Naive thymus-derived CD4-positive, alpha-beta T cell (primary cell): ENCODE measurements at regions not wholly inside any gene's neighbourhood (a gene's known extent, or its start where the extent isn't known, plus 50 kb on each side); places are given as distances from the start of the nearest gene placed in this dataset.
A peak's percentile ranks its signal among the peaks of the same experiment; 100 is the strongest.

Experiments used
- ATAC-seq: fragments of 150-1000 bp; cut with Tn5 transposase; 2 replicates; pipeline ENCODE4 v1.10.0; 2021; ENCODE audit warnings: mild to moderate bottlenecking, moderate library complexity
- CTCF ChIA-PET: fragments of 350-600 bp; sonication (Branson Sonifier 250); formaldehyde crosslinking; loops from one replicate; lab custom pipeline; 2021; ENCODE audit warnings: antibody characterized with exemption; lab: Charles Lee
- POLR2A ChIA-PET: fragments of 350-600 bp; sonication (Branson Sonifier 250); formaldehyde crosslinking; loops from one replicate; lab custom pipeline; 2021; ENCODE audit warnings: antibody characterized with exemption, inconsistent platforms; lab: Charles Lee
- DNase-seq, 9 donors: peaks; one replicate each; pipeline versions ENCODE4 v3.0.0 to v3.0.0-alpha.2; 2020 to 2022; ENCODE audit warnings: mixed read lengths in 1 of 9
- H3K27ac ChIP-seq: one replicate; pipeline ENCODE4 v1.7.0; 2013; ENCODE audit warnings: mild to moderate bottlenecking, low read depth, low read length, moderate library complexity
- H3K27me3 ChIP-seq, 2 donors: one replicate each; pipeline ENCODE4 v1.7.0; 2013; ENCODE audit warnings: low read length in 2 of 2, mild to moderate bottlenecking in 2 of 2, moderate library complexity in 2 of 2; ENCODE audit not compliant: control insufficient read depth in 2 of 2, insufficient read depth in 2 of 2
- H3K36me3 ChIP-seq, 3 experiments: 1 replicate in 2 of 3; 2 replicates in 1 of 3; pipeline ENCODE4 v1.7.0; 2013; ENCODE audit warnings: low read length in 3 of 3, mild to moderate bottlenecking in 3 of 3, moderate library complexity in 1 of 3; ENCODE audit not compliant: insufficient read depth in 3 of 3, control insufficient read depth in 2 of 3
- H3K4me1 ChIP-seq, 2 donors: one replicate each; pipeline ENCODE4 v1.7.0; 2013; ENCODE audit warnings: low read length in 2 of 2, mild to moderate bottlenecking in 2 of 2, moderate library complexity in 1 of 2; ENCODE audit not compliant: control insufficient read depth in 2 of 2, insufficient read depth in 2 of 2
- H3K4me3 ChIP-seq: 2 replicates; pipeline ENCODE4 v1.7.0; 2013; ENCODE audit warnings: mild to moderate bottlenecking, low read length
- H3K9me3 ChIP-seq, 3 experiments: 1 replicate in 2 of 3; 2 replicates in 1 of 3; pipeline ENCODE4 v1.7.0; 2013; ENCODE audit warnings: low read length in 3 of 3; ENCODE audit not compliant: control insufficient read depth in 2 of 3
- H3K27ac Mint-ChIP-seq, 9 donors: one replicate each; pipeline ENCODE4 v1.8.0; 2020 to 2022; ENCODE audit warnings: mixed read lengths in 9 of 9, mild to moderate bottlenecking in 8 of 9, moderate library complexity in 5 of 9, inconsistent platforms in 2 of 9
- H3K27me3 Mint-ChIP-seq, 5 donors: one replicate each; pipeline ENCODE4 v1.8.0; 2021 to 2022; ENCODE audit warnings: mixed read lengths in 5 of 5, mild to moderate bottlenecking in 1 of 5
- H3K36me3 Mint-ChIP-seq, 5 donors: one replicate each; pipeline ENCODE4 v1.8.0; 2020 to 2022; ENCODE audit warnings: mixed read lengths in 5 of 5, mild to moderate bottlenecking in 3 of 5, inconsistent platforms in 1 of 5
- H3K4me1 Mint-ChIP-seq, 7 donors: one replicate each; pipeline ENCODE4 v1.8.0; 2020 to 2022; ENCODE audit warnings: mixed read lengths in 7 of 7, mild to moderate bottlenecking in 3 of 7, inconsistent platforms in 1 of 7
- H3K4me3 Mint-ChIP-seq, 10 donors: one replicate each; pipeline ENCODE4 v1.8.0; 2020 to 2022; ENCODE audit warnings: mild to moderate bottlenecking in 10 of 10, mixed read lengths in 10 of 10, moderate library complexity in 6 of 10, inconsistent platforms in 2 of 10
- H3K9me3 Mint-ChIP-seq, 11 donors: one replicate each; pipeline ENCODE4 v1.8.0; 2020 to 2022; ENCODE audit warnings: mixed read lengths in 11 of 11, mild to moderate bottlenecking in 4 of 11, inconsistent platforms in 1 of 11, moderate library complexity in 1 of 11
- intact Hi-C, 2 donors: fragments of 100-400 bp; cut with micrococcal nuclease; formaldehyde crosslinking; loops; one replicate each; pipeline ENCODE4 v1.15.1; 2023

GRCh38 chr12:113577464-113578129 lies 105.9 kb upstream of the LHX5 start:
- DNase-seq, result no peak
- intact Hi-C loops, result no loop called here
- Mint-ChIP-seq H3K27me3 (peaks cover 0 to 54% (median 47%) of the 10 kb centered on the region in 5 donors), H3K27ac (no peak overlapping the region), H3K4me1 (no peaks in the 10 kb centered on the region), H3K9me3 (peaks cover 3 to 29% (median 8%) of the 10 kb centered on the region in 11 donors), H3K36me3 (peaks cover 0 to 12% (median 3%) of the 10 kb centered on the region in 5 donors), H3K4me3 (no peak overlapping the region)
- H3K9me3 ChIP-seq, result no peaks in the 10 kb centered on the region
- H3K4me3 ChIP-seq, result no peak overlapping the region
- no peak for ATAC-seq
- no peaks in the 10 kb centered on the region for H3K36me3 ChIP-seq
- ChIA-PET CTCF (no interaction called here), POLR2A (interaction anchor here (0.6 kb wide), 1 partner anchor 9 kb away, joined by 5 read pairs; no protein-coding TSS in a partner anchor)
- no peak overlapping the region for H3K27ac ChIP-seq
- H3K4me1 ChIP-seq, result no peaks in the 10 kb centered on the region
- H3K27me3 ChIP-seq, result no peaks in the 10 kb centered on the region

DNA sequence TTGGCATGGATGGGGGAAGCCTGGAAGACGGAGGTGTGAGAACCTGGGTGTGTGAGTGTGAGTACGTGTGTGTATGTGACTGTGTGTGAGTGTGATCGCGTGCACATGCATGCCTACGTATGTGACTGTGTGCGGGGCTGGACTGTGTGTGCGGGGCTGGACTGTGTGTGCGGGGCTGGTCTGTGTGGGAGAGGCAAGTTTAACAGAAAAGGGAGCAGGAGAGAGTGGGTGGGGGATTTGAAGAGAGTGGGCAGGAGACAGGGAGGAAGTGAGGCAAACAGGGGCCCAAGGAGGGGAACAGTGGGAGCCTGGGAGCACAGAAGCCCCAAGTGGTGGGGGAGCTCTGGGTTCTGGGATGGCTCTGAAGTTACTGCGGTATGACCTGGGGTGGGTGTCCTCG lies 103.7 kb upstream of the LHX5 start:
- ChIA-PET CTCF (no interaction called here), POLR2A (no interaction called here)
- Mint-ChIP-seq H3K4me1 (no peaks in the 10 kb centered on the region), H3K27me3 (peaks cover 0 to 46% (median 40%) of the 10 kb centered on the region in 5 donors), H3K9me3 (peaks cover 0 to 20% (median 5%) of the 10 kb centered on the region in 11 donors), H3K27ac (peak overlapping the region in 1 of 9 donors; percentile 5), H3K4me3 (no peak overlapping the region), H3K36me3 (no peaks in the 10 kb centered on the region)
- Histone ChIP-seq H3K9me3 (no peaks in the 10 kb centered on the region), H3K4me1 (no peaks in the 10 kb centered on the region), H3K4me3 (no peak overlapping the region), H3K36me3 (no peaks in the 10 kb centered on the region), H3K27me3 (no peaks in the 10 kb centered on the region), H3K27ac (no peak overlapping the region)
- intact Hi-C loops, result no loop called here
- ATAC-seq (no peak), DNase-seq (no peak)

- Histone ChIP-seq H3K36me3 (no peaks in the 10 kb centered on the region), H3K4me3 (no peak overlapping the region), H3K4me1 (no peaks in the 10 kb centered on the region), H3K9me3 (no peaks in the 10 kb centered on the region), H3K27ac (no peak overlapping the region), H3K27me3 (no peaks in the 10 kb centered on the region)
- peaks cover 0 to 33% (median 27%) of the 10 kb centered on the region in 5 donors for H3K27me3 Mint-ChIP-seq
- no peak overlapping the region for H3K4me3 Mint-ChIP-seq
- ChIA-PET CTCF (no interaction called here), POLR2A (no interaction called here)
- no peak overlapping the region for H3K27ac Mint-ChIP-seq
- ATAC-seq (no peak), DNase-seq (no peak)
- H3K4me1 Mint-ChIP-seq, result no peaks in the 10 kb centered on the region
- H3K36me3 Mint-ChIP-seq, result no peaks in the 10 kb centered on the region
- intact Hi-C loops, result no loop called here
- H3K9me3 Mint-ChIP-seq, result peaks cover 0 to 13% (median 4%) of the 10 kb centered on the region in 11 donors
Observed at GRCh38 chr12:113573148-113573547, 101.5 kb upstream of the LHX5 start.

DNA sequence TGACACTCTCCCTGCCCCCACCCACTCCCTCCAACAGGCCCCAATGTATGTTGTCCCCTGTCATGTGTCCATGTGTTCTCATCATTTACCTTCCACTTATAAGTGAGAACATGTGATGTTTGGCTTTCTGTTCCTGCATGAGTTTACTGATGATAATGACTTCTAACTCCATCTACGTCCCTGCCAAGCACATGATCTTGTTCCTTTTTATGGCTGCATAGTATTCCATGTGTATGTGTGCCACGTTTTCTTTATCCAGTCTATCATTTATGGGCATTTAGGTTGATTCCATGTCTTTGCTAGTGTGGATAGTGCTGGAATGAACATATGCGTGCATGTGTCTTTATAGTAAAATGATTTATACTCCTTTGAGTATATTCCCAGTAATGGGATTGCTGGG lies 100.0 kb upstream of the LHX5 start:
- H3K9me3 ChIP-seq, result no peaks in the 10 kb centered on the region
- no peaks in the 10 kb centered on the region for H3K4me1 ChIP-seq
- no peaks in the 10 kb centered on the region for H3K36me3 ChIP-seq
- ChIA-PET POLR2A (no interaction called here), CTCF (no interaction called here)
- H3K4me3 Mint-ChIP-seq, result no peak overlapping the region
- no peak overlapping the region for H3K27ac ChIP-seq
- peaks cover 0 to 21% (median 19%) of the 10 kb centered on the region in 5 donors for H3K27me3 Mint-ChIP-seq
- no peak overlapping the region for H3K4me3 ChIP-seq
- ATAC-seq (no peak), DNase-seq (no peak)
- H3K36me3 Mint-ChIP-seq, result no peaks in the 10 kb centered on the region
- intact Hi-C loops, result no loop called here
- no peaks in the 10 kb centered on the region for H3K27me3 ChIP-seq
- no peak overlapping the region for H3K27ac Mint-ChIP-seq
- no peaks in the 10 kb centered on the region for H3K4me1 Mint-ChIP-seq
- H3K9me3 Mint-ChIP-seq, result peaks cover 0 to 15% (median 5%) of the 10 kb centered on the region in 11 donors

- intact Hi-C loops, result no loop called here
Observed at GRCh38 chr12:113569806-113570205, 98.1 kb upstream of the LHX5 start.

GRCh38 chr12:113568021-113568420 lies 96.3 kb upstream of the LHX5 start:
- no peaks in the 10 kb centered on the region for H3K4me1 ChIP-seq
- ATAC-seq, result no peak
- H3K9me3 ChIP-seq, result no peaks in the 10 kb centered on the region
- no peak overlapping the region for H3K4me3 Mint-ChIP-seq
- H3K27ac ChIP-seq, result no peak overlapping the region
- peaks cover 2 to 37% (median 27%) of the 10 kb centered on the region in 5 donors for H3K27me3 Mint-ChIP-seq
- H3K36me3 ChIP-seq, result no peaks in the 10 kb centered on the region
- H3K4me1 Mint-ChIP-seq, result peaks cover 0 to 1% (median 0%) of the 10 kb centered on the region in 7 donors
- no peaks in the 10 kb centered on the region for H3K36me3 Mint-ChIP-seq
- H3K27ac Mint-ChIP-seq, result no peak overlapping the region
- no peak for DNase-seq
- H3K27me3 ChIP-seq, result no peaks in the 10 kb centered on the region
- ChIA-PET POLR2A (no interaction called here), CTCF (no interaction called here)
- peaks cover 0 to 21% (median 5%) of the 10 kb centered on the region in 11 donors for H3K9me3 Mint-ChIP-seq
- intact Hi-C loops, result no loop called here
- no peak overlapping the region for H3K4me3 ChIP-seq

More at GRCh38 chr12:113569806-113570205, 98.1 kb upstream of the LHX5 start:
- ChIA-PET CTCF (no interaction called here), POLR2A (no interaction called here)
- ATAC-seq (no peak), DNase-seq (no peak)
- Mint-ChIP-seq H3K9me3 (peaks cover 0 to 17% (median 5%) of the 10 kb centered on the region in 11 donors), H3K4me1 (peaks cover 0 to 1% (median 0%) of the 10 kb centered on the region in 7 donors), H3K36me3 (no peaks in the 10 kb centered on the region), H3K27ac (no peak overlapping the region), H3K27me3 (peaks cover 0 to 23% (median 16%) of the 10 kb centered on the region in 5 donors), H3K4me3 (no peak overlapping the region)
- no peaks in the 10 kb centered on the region for H3K27me3 ChIP-seq
- H3K4me3 ChIP-seq, result no peak overlapping the region
- no peaks in the 10 kb centered on the region for H3K4me1 ChIP-seq
- H3K27ac ChIP-seq, result no peak overlapping the region
- no peaks in the 10 kb centered on the region for H3K9me3 ChIP-seq
- no peaks in the 10 kb centered on the region for H3K36me3 ChIP-seq

DNA sequence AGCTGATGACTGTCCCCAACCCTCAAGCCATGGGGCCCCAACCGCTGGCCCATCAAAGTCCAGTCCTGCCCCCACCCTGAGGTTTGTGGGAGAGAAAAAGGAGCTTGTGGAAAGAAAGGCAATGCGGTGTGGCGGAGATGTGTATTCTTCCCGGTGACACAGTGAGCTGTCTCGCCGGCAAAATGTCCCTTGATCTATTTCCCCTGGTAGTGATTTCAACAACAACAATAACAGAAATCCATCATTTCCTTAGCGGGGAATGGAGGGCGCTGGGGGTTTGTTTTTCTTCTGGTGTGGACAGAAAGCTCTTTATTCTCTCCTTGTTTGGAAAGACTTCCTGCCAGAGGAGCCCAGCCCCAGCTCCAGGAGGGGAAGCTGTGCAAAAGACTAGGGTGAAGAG lies 93.7 kb upstream of the LHX5 start:
- H3K27me3 ChIP-seq, result no peaks in the 10 kb centered on the region
- no peak overlapping the region for H3K4me3 ChIP-seq
- H3K27ac ChIP-seq, result no peak overlapping the region
- H3K4me1 ChIP-seq, result no peaks in the 10 kb centered on the region
- ChIA-PET CTCF (no interaction called here), POLR2A (no interaction called here)
- no peaks in the 10 kb centered on the region for H3K9me3 ChIP-seq
- no peaks in the 10 kb centered on the region for H3K36me3 ChIP-seq
- Mint-ChIP-seq H3K4me3 (no peak overlapping the region), H3K4me1 (peaks cover 0 to 1% (median 0%) of the 10 kb centered on the region in 7 donors), H3K27ac (peak overlapping the region in 1 of 9 donors; percentile 51), H3K9me3 (peaks cover 0 to 14% (median 2%) of the 10 kb centered on the region in 11 donors), H3K36me3 (no peaks in the 10 kb centered on the region), H3K27me3 (peaks cover 2 to 41% (median 37%) of the 10 kb centered on the region in 5 donors)
- DNase-seq, result no peak
- no peak for ATAC-seq
- intact Hi-C loops, result no loop called here
